ENCODE measurements at regions not wholly inside any gene's neighbourhood (a gene's known extent, or its start where the extent isn't known, plus 50 kb on each side); places are given as distances from the start of the nearest gene placed in this dataset.

DNA sequence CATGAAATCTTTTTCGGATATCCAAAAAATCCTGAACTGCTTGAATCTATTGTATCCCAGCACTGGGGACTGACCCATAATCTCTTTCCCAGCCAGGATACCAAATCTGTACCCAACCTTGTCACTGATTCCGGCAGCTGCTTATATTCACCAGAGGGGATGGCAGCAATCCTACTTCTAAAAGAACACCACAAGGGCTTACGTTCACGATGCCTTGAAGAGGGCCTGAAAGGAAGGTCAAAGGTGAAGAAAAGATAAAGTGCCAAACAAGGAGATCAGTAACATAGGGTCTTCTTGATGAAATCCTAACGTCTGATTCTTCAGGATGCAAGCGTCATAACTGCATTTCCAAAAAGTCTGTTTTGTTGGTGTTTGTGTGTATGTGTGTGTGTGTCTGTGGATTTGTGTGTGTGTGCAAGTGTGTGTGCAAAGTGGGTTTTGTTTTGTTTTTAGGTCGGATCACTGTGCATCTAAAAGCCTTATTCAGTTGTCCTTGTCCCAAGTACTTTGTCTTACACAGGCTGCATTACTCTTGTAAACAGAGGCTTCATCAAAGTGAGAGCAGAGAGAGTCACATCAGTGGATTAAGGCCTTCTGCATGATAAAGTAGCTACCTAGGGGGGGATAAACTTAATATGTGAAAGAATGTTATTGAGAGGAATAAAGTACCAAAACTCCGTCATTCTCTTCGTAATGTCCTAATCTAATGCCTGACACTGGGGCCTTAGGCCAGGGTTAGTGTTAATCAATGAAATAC is 179.3 kb downstream of the BARHL2 start:
- TF ChIP-seq POLR2AphosphoS5 (IDR thresholded peaks at IDR 0.05; ENCODE audit: borderline replicate concordance, low read depth, low read length) (no peak), EZH2 (IDR thresholded peaks at IDR 0.05) (no peak), FOXP2 (optimal IDR thresholded peaks at IDR 0.05; ENCODE audit: control extremely low read depth, extremely low read length, insufficient read depth) (no peak)
